Stomach (tissue), 8 donors: ENCODE measurements at regions not wholly inside any gene's neighbourhood (a gene's known extent, or its start where the extent isn't known, plus 50 kb on each side); places are given as distances from the start of the nearest gene placed in this dataset.
A peak's percentile ranks its signal among the peaks of the same experiment; 100 is the strongest.

Source experiments
- DNase-seq, 2 donors: peaks; one replicate each; pipeline versions ENCODE4 v3.0.0 to v3.0.0-alpha.2; 2013 to 2019
- H3K27ac ChIP-seq, 5 donors: fragments of 200-600 bp in 4 of 5; sonication (generic) in 4 of 5; one replicate each; pipeline ENCODE4 v1.5.1; 2013 to 2019; ENCODE audit warnings: mild to moderate bottlenecking in 1 of 5, moderate library complexity in 1 of 5
- H3K27me3 ChIP-seq, 3 donors: fragments of 200-600 bp; sonication (generic); one replicate each; pipeline ENCODE4 v1.5.1; 2017 to 2019; ENCODE audit warnings: mixed run types in 1 of 3
- H3K36me3 ChIP-seq, 4 donors: fragments of 200-600 bp; sonication (generic); 1 replicate in 3 of 4; 2 replicates in 1 of 4; pipeline ENCODE4 v1.5.1; 2016 to 2019
- H3K4me1 ChIP-seq, 4 donors: fragments of 200-600 bp; sonication (generic); one replicate each; pipeline ENCODE4 v1.5.1; 2016 to 2019
- H3K4me3 ChIP-seq, 4 donors: fragments of 200-600 bp; sonication (generic) in 3 of 4; one replicate each; pipeline ENCODE4 v1.5.1; 2016 to 2019; ENCODE audit warnings: mild to moderate bottlenecking in 1 of 4
- H3K9me3 ChIP-seq, 4 donors: fragments of 200-600 bp; sonication (generic); one replicate each; pipeline ENCODE4 v1.5.1; 2016 to 2019
- CTCF ChIP-seq, 7 experiments: fragments of 450-650 bp in 4 of 7; fragments of 200-600 bp in 3 of 7; sonication (generic) in 3 of 7; IDR thresholded peaks; one replicate each; pipeline ENCODE4 v1.5.1; 2016 to 2019; ENCODE audit warnings: antibody characterized with exemption in 7 of 7, control low read depth in 2 of 7, mild to moderate bottlenecking in 1 of 7
- EP300 ChIP-seq: sonication (generic); formaldehyde crosslinking; IDR thresholded peaks from one replicate; pipeline ENCODE4 v1.6.1; 2017; ENCODE audit warnings: antibody characterized with exemption
- POLR2A ChIP-seq, 4 donors: fragments of 450-650 bp; IDR thresholded peaks; one replicate each; pipeline ENCODE4 v1.6.1; 2016; ENCODE audit warnings: antibody characterized with exemption in 4 of 4, control low read depth in 2 of 4, mild to moderate bottlenecking in 1 of 4, moderate library complexity in 1 of 4
- POLR2AphosphoS5 ChIP-seq, 3 donors: sonication (generic); formaldehyde crosslinking; IDR thresholded peaks; one replicate each; pipeline ENCODE4 v1.6.1; 2016; ENCODE audit warnings: antibody characterized with exemption in 3 of 3
- WGBS, 5 donors: extraction: QIAGEN DNeasy Blood & Tissue Kit in 3 of 5; methylation state at CpG; one replicate each; pipeline versions ENCODE4 v1.1.5 to v1.1.7; 2013 to 2018; 5-methylcytosine and 5-hydroxymethylcytosine counted together
- intact Hi-C: fragments of 100-400 bp; cut with DNase I; formaldehyde crosslinking; loops from one replicate; pipeline ENCODE4 v1.15.1; 2023; ENCODE audit warnings: low total_unique reads
- donor health status: healthy with polysubstance abuse.
- donor health status: Bipolar disorder and iron deficiency.
- donor health status: healthy.

- TF ChIP-seq CTCF (IDR thresholded peaks at IDR 0.05) (no peak), POLR2AphosphoS5 (IDR thresholded peaks at IDR 0.05) (no peak), EP300 (no peak)
- intact Hi-C loops, result no loop called here
- Histone ChIP-seq H3K4me3 (no peak overlapping the region), H3K9me3 (no peaks in the 10 kb centered on the region), H3K27ac (no peak overlapping the region), H3K4me1 (no peaks in the 10 kb centered on the region), H3K36me3 (no peaks in the 10 kb centered on the region), H3K27me3 (no peaks in the 10 kb centered on the region)
- DNase-seq, result no peak
- 57 to 71% (median 65%) methylated on average over 1 of the region's 1 CpG for WGBS, 5 donors
Measured at GRCh38 chr2:82230406-82230805, 1925.9 kb upstream of the LRRTM1 start.

- WGBS, 5 donors, result 66 to 90% (median 80%) methylated on average over 2 of the region's 2 CpGs
- intact Hi-C loops, result no loop called here
Measured at GRCh38 chr2:82226441-82226840, 1921.9 kb upstream of the LRRTM1 start.

GRCh38 chr2:82224301-82224940 is 1919.9 kb upstream of the LRRTM1 start:
- WGBS, 5 donors, result 65 to 74% (median 67%) methylated on average over 5 of the region's 5 CpGs
- H3K36me3 ChIP-seq, result no peaks in the 10 kb centered on the region
- no peak for TF ChIP-seq POLR2AphosphoS5 (IDR thresholded peaks at IDR 0.05)
- no peak for TF ChIP-seq CTCF (IDR thresholded peaks at IDR 0.05)
- TF ChIP-seq EP300, result no peak
- TF ChIP-seq POLR2A (IDR thresholded peaks at IDR 0.05), result no peak

More at GRCh38 chr2:82226441-82226840, 1921.9 kb upstream of the LRRTM1 start:
- Histone ChIP-seq H3K9me3 (peaks cover 0 to 23% (median 9%) of the 10 kb centered on the region in 4 donors), H3K27ac (no peak overlapping the region), H3K27me3 (no peaks in the 10 kb centered on the region), H3K4me3 (no peak overlapping the region), H3K4me1 (no peaks in the 10 kb centered on the region), H3K36me3 (no peaks in the 10 kb centered on the region)
- DNase-seq, result no peak
- no peak for TF ChIP-seq POLR2AphosphoS5 (IDR thresholded peaks at IDR 0.05)
- no peak for TF ChIP-seq CTCF (IDR thresholded peaks at IDR 0.05)
- no peak for TF ChIP-seq EP300
- TF ChIP-seq POLR2A (IDR thresholded peaks at IDR 0.05), result no peak

GRCh38 chr2:82215212-82215611 is 1910.7 kb upstream of the LRRTM1 start:
- intact Hi-C loops, result no loop called here
- Histone ChIP-seq H3K36me3 (no peaks in the 10 kb centered on the region), H3K27ac (no peak overlapping the region), H3K4me1 (no peaks in the 10 kb centered on the region), H3K9me3 (peaks cover 0 to 8% (median 3%) of the 10 kb centered on the region in 4 donors), H3K27me3 (no peaks in the 10 kb centered on the region), H3K4me3 (no peak overlapping the region)
- 67 to 87% (median 80%) methylated on average over 4 of the region's 4 CpGs for WGBS, 5 donors
- no peak for TF ChIP-seq EP300
- TF ChIP-seq POLR2A (IDR thresholded peaks at IDR 0.05), result no peak
- no peak for TF ChIP-seq CTCF (IDR thresholded peaks at IDR 0.05)
- no peak for TF ChIP-seq POLR2AphosphoS5 (IDR thresholded peaks at IDR 0.05)
- peak in 1 of 2 donors; percentile 4 for DNase-seq

More at GRCh38 chr2:82224301-82224940, 1919.9 kb upstream of the LRRTM1 start:
- DNase-seq, result peak in 1 of 2 donors; percentile 7
- Histone ChIP-seq H3K27ac (no peak overlapping the region), H3K27me3 (no peaks in the 10 kb centered on the region), H3K4me1 (no peaks in the 10 kb centered on the region), H3K4me3 (no peak overlapping the region), H3K9me3 (peaks cover 0 to 30% (median 10%) of the 10 kb centered on the region in 4 donors)
- intact Hi-C loops, result no loop called here
